OCI-LY1 (cell line): ENCODE measurements at regions not wholly inside any gene's neighbourhood (a gene's known extent, or its start where the extent isn't known, plus 50 kb on each side); places are given as distances from the start of the nearest gene placed in this dataset.

Experiments used
- H2AFZ ChIP-seq: fragments of 200-600 bp; sonication (generic), shearing (Covaris generic); 2 replicates; pipeline ENCODE4 v1.6.0; 2014; ENCODE audit warnings: antibody characterized with exemption, mild to moderate bottlenecking, low read length
- H3F3A ChIP-seq: fragments of 200-600 bp; sonication (generic), shearing (Covaris generic); 2 replicates; pipeline ENCODE4 v1.6.0; 2014; ENCODE audit warnings: mild to moderate bottlenecking, antibody characterized with exemption, low read length, moderate library complexity; ENCODE audit not compliant: insufficient read depth
- H3K27ac ChIP-seq: fragments of 200-600 bp; sonication (generic); 2 replicates; pipeline ENCODE4 v1.5.1; 2014; ENCODE audit warnings: low read length, mixed run types, mild to moderate bottlenecking, low read depth; ENCODE audit not compliant: poor library complexity, severe bottlenecking
- H3K27me3 ChIP-seq: fragments of 200-600 bp; sonication (generic); 2 replicates; pipeline ENCODE4 v1.6.0; 2014; ENCODE audit warnings: antibody characterized with exemption, mild to moderate bottlenecking, low read length, moderate library complexity; ENCODE audit not compliant: insufficient read depth
- H3K36me3 ChIP-seq: fragments of 200-600 bp; sonication (generic); 2 replicates; pipeline ENCODE4 v1.6.1; 2014; ENCODE audit warnings: mild to moderate bottlenecking, antibody characterized with exemption, low read length, moderate library complexity, mixed read lengths; ENCODE audit not compliant: insufficient read depth
- H3K4me1 ChIP-seq: fragments of 200-600 bp; sonication (generic); 2 replicates; pipeline ENCODE4 v1.5.1; 2014; ENCODE audit warnings: mild to moderate bottlenecking, low read length, moderate library complexity; ENCODE audit not compliant: insufficient read depth, severe bottlenecking
- H3K4me2 ChIP-seq: fragments of 200-600 bp; sonication (generic), shearing (Covaris generic); 2 replicates; pipeline ENCODE4 v1.6.1; 2014; ENCODE audit warnings: low read length
- H3K4me3 ChIP-seq: fragments of 200-600 bp; sonication (generic); 2 replicates; pipeline ENCODE4 v1.5.1; 2014; ENCODE audit warnings: low read length, low read depth, mild to moderate bottlenecking, mixed read lengths; ENCODE audit not compliant: poor library complexity, severe bottlenecking
- H3K79me2 ChIP-seq: fragments of 200-600 bp; shearing (Covaris generic); 2 replicates; pipeline ENCODE4 v1.6.1; 2016; ENCODE audit warnings: mixed run types, low read length, mixed read lengths; ENCODE audit not compliant: insufficient read depth
- H3K9ac ChIP-seq: fragments of 200-600 bp; sonication (generic), shearing (Covaris generic); 2 replicates; pipeline ENCODE4 v1.6.1; 2014; ENCODE audit warnings: mild to moderate bottlenecking, low read length, mixed read lengths
- H3K9me2 ChIP-seq: fragments of 200-600 bp; sonication (generic), shearing (Covaris generic); 2 replicates; pipeline ENCODE4 v1.6.1; 2014; ENCODE audit warnings: low read depth, mild to moderate bottlenecking, low read length, mixed read lengths
- H3K9me3 ChIP-seq: fragments of 200-600 bp; shearing (Covaris generic); 2 replicates; pipeline ENCODE4 v1.6.1; 2014; ENCODE audit warnings: low read length, mixed read lengths
- H4K20me1 ChIP-seq: fragments of 200-600 bp; sonication (generic), shearing (Covaris generic); 2 replicates; pipeline ENCODE4 v1.6.0; 2016; ENCODE audit warnings: mild to moderate bottlenecking, low read length; ENCODE audit not compliant: insufficient read depth
- EZH2 ChIP-seq: fragments of 200-600 bp; sonication (generic), shearing (Covaris generic); IDR thresholded peaks from 2 replicates; pipeline ENCODE4 v1.8.0; 2017; ENCODE audit warnings: borderline replicate concordance, mixed run types, mild to moderate bottlenecking, antibody characterized with exemption, low read length, moderate library complexity, mixed read lengths
- TF ChIP-seq, protein P1 (sequence below): fragments of 200-600 bp; sonication (generic), shearing (Covaris generic); IDR thresholded peaks from 2 replicates; pipeline ENCODE4 v1.5.1; 2017; ENCODE audit warnings: mild to moderate bottlenecking, antibody characterized with exemption, low read length, moderate library complexity, mixed read lengths

GRCh38 chr2:176734868-176735267 is 465.6 kb downstream of the MTX2 start:
- Histone ChIP-seq H3K4me3 (no peak overlapping the region), H3K9ac (no peak overlapping the region), H3K9me3 (no peaks in the 10 kb centered on the region), H3K36me3 (no peaks in the 10 kb centered on the region), H3K9me2 (no peaks in the 10 kb centered on the region), H3F3A (no peaks in the 10 kb centered on the region), H3K27me3 (no peaks in the 10 kb centered on the region), H3K79me2 (no peaks in the 10 kb centered on the region), H3K27ac (no peak overlapping the region), H3K4me2 (no peak overlapping the region), H4K20me1 (no peaks in the 10 kb centered on the region), H3K4me1 (no peaks in the 10 kb centered on the region), H2AFZ (no peak overlapping the region)
- TF ChIP-seq, protein P1, sequence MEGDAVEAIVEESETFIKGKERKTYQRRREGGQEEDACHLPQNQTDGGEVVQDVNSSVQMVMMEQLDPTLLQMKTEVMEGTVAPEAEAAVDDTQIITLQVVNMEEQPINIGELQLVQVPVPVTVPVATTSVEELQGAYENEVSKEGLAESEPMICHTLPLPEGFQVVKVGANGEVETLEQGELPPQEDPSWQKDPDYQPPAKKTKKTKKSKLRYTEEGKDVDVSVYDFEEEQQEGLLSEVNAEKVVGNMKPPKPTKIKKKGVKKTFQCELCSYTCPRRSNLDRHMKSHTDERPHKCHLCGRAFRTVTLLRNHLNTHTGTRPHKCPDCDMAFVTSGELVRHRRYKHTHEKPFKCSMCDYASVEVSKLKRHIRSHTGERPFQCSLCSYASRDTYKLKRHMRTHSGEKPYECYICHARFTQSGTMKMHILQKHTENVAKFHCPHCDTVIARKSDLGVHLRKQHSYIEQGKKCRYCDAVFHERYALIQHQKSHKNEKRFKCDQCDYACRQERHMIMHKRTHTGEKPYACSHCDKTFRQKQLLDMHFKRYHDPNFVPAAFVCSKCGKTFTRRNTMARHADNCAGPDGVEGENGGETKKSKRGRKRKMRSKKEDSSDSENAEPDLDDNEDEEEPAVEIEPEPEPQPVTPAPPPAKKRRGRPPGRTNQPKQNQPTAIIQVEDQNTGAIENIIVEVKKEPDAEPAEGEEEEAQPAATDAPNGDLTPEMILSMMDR = no peak
- TF ChIP-seq EZH2 = no peak

DNA sequence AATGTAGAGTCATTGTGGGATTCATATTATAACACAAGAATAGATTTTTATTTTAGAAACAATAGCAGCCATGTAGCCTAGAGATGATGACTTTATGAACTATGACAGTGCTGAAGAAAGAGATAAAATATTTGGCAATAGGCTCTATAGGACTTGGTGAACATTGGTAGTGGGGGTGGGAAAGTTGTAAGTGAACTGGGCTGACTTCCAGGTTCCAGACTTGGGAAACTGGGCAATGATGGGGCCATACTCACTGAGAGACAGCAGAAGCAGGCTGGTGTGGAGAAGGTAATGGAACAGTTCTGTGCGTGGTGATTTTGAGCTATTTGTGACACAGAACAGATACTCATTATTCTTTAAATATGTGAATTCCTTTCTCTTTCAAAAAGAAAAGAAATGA is 470.3 kb upstream of the HNRNPA3 start:
- no peak overlapping the region for H3K9ac ChIP-seq
- no peak overlapping the region for H2AFZ ChIP-seq
- no peak overlapping the region for H3K27ac ChIP-seq
- no peaks in the 10 kb centered on the region for H3K9me3 ChIP-seq
- H3K27me3 ChIP-seq = no peaks in the 10 kb centered on the region
- H4K20me1 ChIP-seq = no peaks in the 10 kb centered on the region
- H3K4me1 ChIP-seq = no peaks in the 10 kb centered on the region
- H3F3A ChIP-seq = no peaks in the 10 kb centered on the region
- no peaks in the 10 kb centered on the region for H3K36me3 ChIP-seq
- no peak for TF ChIP-seq EZH2
- no peaks in the 10 kb centered on the region for H3K79me2 ChIP-seq
- H3K4me3 ChIP-seq = no peak overlapping the region
- H3K9me2 ChIP-seq = no peaks in the 10 kb centered on the region
- no peak overlapping the region for H3K4me2 ChIP-seq

GRCh38 chr2:176743671-176744070 is 468.9 kb upstream of the HNRNPA3 start:
- Histone ChIP-seq H3K4me3 (no peak overlapping the region), H3K4me2 (no peak overlapping the region), H3K9ac (no peak overlapping the region), H2AFZ (no peak overlapping the region), H3K4me1 (no peaks in the 10 kb centered on the region), H3K36me3 (no peaks in the 10 kb centered on the region), H3K27ac (no peak overlapping the region), H3F3A (no peaks in the 10 kb centered on the region), H3K9me3 (no peaks in the 10 kb centered on the region), H3K27me3 (no peaks in the 10 kb centered on the region), H4K20me1 (no peaks in the 10 kb centered on the region), H3K9me2 (no peaks in the 10 kb centered on the region), H3K79me2 (no peaks in the 10 kb centered on the region)
- TF ChIP-seq, protein P1 = no peak
- no peak for TF ChIP-seq EZH2

- Histone ChIP-seq H3K27me3 (no peaks in the 10 kb centered on the region), H3K79me2 (no peaks in the 10 kb centered on the region), H3K9me2 (no peaks in the 10 kb centered on the region), H3K36me3 (no peaks in the 10 kb centered on the region), H3F3A (no peaks in the 10 kb centered on the region), H3K9ac (no peak overlapping the region), H4K20me1 (no peaks in the 10 kb centered on the region), H2AFZ (no peak overlapping the region), H3K27ac (no peak overlapping the region), H3K4me1 (no peaks in the 10 kb centered on the region), H3K4me3 (no peak overlapping the region), H3K9me3 (no peaks in the 10 kb centered on the region), H3K4me2 (no peak overlapping the region)
- TF ChIP-seq, protein P1 = no peak
- TF ChIP-seq EZH2 = no peak
Observed at GRCh38 chr2:176744146-176744545, 468.4 kb upstream of the HNRNPA3 start.
